Pancreas (tissue), 10 donors: ENCODE measurements at regions not wholly inside any gene's neighbourhood (a gene's known extent, or its start where the extent isn't known, plus 50 kb on each side); places are given as distances from the start of the nearest gene placed in this dataset.

Experiments
- ATAC-seq, 4 donors: fragments of 200-7000 bp; cut with Tn5 transposase; one replicate each; pipeline versions ENCODE4 v1.8.0 to v1.9.1; 2020; ENCODE audit warnings: mild to moderate bottlenecking in 4 of 4, moderate library complexity in 4 of 4
- DNase-seq, 6 donors: peaks; one replicate each; pipeline ENCODE4 v3.0.0-alpha.2; 2020
- FAIRE-seq: peaks from 2 replicates; lab custom pipeline; 2012; peaks lifted over from hg19 to GRCh38; lab: Jason Lieb, UNC
- H3K27ac ChIP-seq, 4 donors: fragments of 200-600 bp; sonication (generic); 1 replicate in 3 of 4; 2 replicates in 1 of 4; pipeline versions ENCODE4 v1.5.0 to v1.8.0; 2020
- H3K27me3 ChIP-seq, 4 donors: fragments of 200-600 bp; one replicate each; pipeline ENCODE4 v1.8.0; 2021
- H3K36me3 ChIP-seq, 3 donors: fragments of 200-600 bp; sonication (generic) in 1 of 3; one replicate each; pipeline versions ENCODE4 v1.5.0 to v1.8.0; 2020 to 2021
- H3K4me1 ChIP-seq, 3 donors: fragments of 200-600 bp; one replicate each; pipeline ENCODE4 v1.8.0; 2021
- H3K4me3 ChIP-seq, 4 donors: fragments of 200-600 bp; sonication (generic) in 2 of 4; one replicate each; pipeline versions ENCODE4 v1.5.0 to v1.8.0; 2020 to 2021
- H3K9me3 ChIP-seq, 4 donors: fragments of 200-600 bp; one replicate each; pipeline ENCODE4 v1.8.0; 2021
- CTCF ChIP-seq, 4 donors: fragments of 200-600 bp; sonication (generic) in 3 of 4; IDR thresholded peaks; one replicate each; pipeline versions ENCODE4 v1.5.0 to v1.8.0; 2021; ENCODE audit warnings: antibody characterized with exemption in 4 of 4
- WGBS, 2 donors: extraction: QIAGEN DNeasy Blood & Tissue Kit; methylation state at CpG; one replicate each; pipeline ENCODE4 v1.1.7; 2013; 5-methylcytosine and 5-hydroxymethylcytosine counted together
- intact Hi-C, 3 donors: fragments of 100-400 bp; cut with DNase I; formaldehyde crosslinking; loops; one replicate each; pipeline versions ENCODE4 v1.11.1 to v1.14.2; 2022
- donor health status: healthy with polysubstance abuse.
- donor health status: DM: no; HTN: no; CAD: no; lungs with moderate emphysema.
- donor health status: DM: no; HTN: no; CAD: no.
- donor health status: control.
- donor health status: control.
- donor health status: Bipolar disorder and iron deficiency.
- donor health status: DM: yes; HTN: yes; CAD: no.
- donor health status: DM: no; HTN: no; CAD: no.
- donor health status: DM: no; HTN: no; CAD: no.
- donor health status: DM: yes; HTN: yes; CAD: no.

DNA sequence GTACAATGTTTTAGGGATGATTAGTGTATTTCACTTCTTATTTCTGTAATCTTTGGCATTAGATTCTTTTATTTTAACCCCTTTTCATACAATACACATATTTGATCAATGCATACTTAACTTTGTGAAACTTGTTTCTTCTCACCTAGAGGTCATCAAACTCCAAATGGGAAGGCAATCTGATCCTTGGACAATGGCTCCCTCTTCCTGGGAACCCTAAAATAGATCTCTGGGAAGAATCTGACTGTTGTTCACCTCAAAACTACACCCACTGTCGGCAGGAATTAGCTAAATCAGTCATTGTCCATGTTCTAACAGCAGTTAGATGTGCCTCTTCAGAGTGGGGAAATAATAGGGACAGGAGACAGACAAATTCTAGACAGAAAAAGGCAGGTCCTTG, 707.4 kb upstream of the CHORDC1 start:
- Histone ChIP-seq H3K27ac (no peak overlapping the region), H3K9me3 (no peaks in the 10 kb centered on the region), H3K27me3 (no peaks in the 10 kb centered on the region), H3K36me3 (no peaks in the 10 kb centered on the region), H3K4me3 (no peak overlapping the region), H3K4me1 (no peaks in the 10 kb centered on the region)
- no peak for TF ChIP-seq CTCF (IDR thresholded peaks at IDR 0.05)
- no peak for DNase-seq
- 29 to 43% methylated on average over 1 of the region's 1 CpG for WGBS, 2 donors
- intact Hi-C loops: no loop called here
- no peak for FAIRE-seq
- ATAC-seq: no peak

DNA sequence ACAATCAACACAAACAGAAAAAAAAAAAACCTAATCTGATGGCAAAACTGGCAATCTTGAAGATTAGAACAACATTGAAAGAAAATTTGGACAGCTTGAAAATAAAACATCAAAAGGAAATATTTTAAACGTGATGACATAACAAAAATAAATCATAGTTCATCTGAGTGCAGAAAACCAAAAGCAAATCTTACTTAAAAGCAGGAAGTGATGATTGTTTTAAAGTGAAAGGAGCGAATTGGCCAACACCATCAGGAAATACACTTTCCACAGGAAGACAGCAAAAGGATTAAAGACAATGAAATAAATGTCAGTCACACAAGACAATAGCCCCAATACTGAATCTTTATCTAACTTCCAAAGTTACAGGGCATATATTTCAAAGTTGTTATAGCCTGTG, 696.5 kb upstream of the CHORDC1 start:
- H3K4me3 ChIP-seq: no peak overlapping the region
- intact Hi-C loops: no loop called here
- H3K27ac ChIP-seq: no peak overlapping the region
- no peaks in the 10 kb centered on the region for H3K9me3 ChIP-seq
- ATAC-seq (no peak), DNase-seq (no peak), FAIRE-seq (no peak)
- TF ChIP-seq CTCF (IDR thresholded peaks at IDR 0.05): no peak
- WGBS, 2 donors: 33 to 42% methylated on average over 2 of the region's 2 CpGs
- no peaks in the 10 kb centered on the region for H3K27me3 ChIP-seq
- no peaks in the 10 kb centered on the region for H3K36me3 ChIP-seq
- no peaks in the 10 kb centered on the region for H3K4me1 ChIP-seq

DNA sequence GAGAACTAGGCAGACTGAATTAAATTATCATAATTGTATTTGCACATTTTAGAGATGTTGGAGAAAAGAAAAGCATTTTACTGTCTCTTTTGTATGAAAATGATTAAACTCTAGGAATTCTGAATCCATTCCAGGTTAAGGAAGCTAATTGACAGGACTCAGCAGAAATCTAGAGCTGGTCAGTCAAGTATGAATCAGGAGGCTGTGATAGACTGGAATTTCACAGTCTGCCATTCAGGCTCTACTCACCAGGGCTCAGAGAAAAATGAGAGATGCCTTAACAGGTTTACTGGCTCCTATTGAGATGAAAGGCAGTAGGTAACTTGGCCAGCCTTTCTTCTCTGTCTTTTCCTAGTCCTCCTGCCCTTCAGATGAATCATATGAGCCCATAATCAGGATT, 693.9 kb upstream of the CHORDC1 start:
- Histone ChIP-seq H3K27me3 (no peaks in the 10 kb centered on the region), H3K36me3 (no peaks in the 10 kb centered on the region), H3K4me1 (no peaks in the 10 kb centered on the region), H3K9me3 (no peaks in the 10 kb centered on the region), H3K27ac (no peak overlapping the region), H3K4me3 (no peak overlapping the region)
- DNase-seq: no peak
- no peak for FAIRE-seq
- no peak for ATAC-seq
- TF ChIP-seq CTCF (IDR thresholded peaks at IDR 0.05): no peak
- intact Hi-C loops: no loop called here

DNA sequence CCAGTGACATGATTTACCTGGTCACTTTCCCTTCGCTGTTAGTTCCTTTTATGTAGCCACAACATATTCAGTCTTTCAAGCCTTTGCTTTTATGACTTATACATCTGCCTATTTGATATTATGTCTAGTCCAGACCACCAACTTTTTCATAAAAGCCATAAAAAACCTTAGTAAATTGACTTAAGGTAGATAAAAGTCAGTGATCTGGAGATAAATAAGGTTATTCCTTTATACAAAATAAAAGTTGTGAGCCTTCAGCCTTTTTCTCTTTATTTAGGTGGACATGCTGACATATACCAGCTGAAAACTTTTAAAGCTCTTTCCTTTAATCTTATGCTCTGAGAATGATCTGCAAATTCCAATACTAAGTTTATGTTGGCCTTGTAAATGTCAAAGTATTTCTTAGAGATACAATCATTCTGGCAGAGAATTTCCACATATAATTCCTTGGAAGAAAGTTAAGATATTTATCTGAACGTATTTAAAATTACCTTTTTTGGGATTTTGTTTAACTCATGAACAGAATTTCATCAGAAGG, 690.4 kb upstream of the CHORDC1 start:
- no peaks in the 10 kb centered on the region for H3K9me3 ChIP-seq
- FAIRE-seq (no peak), ATAC-seq (no peak), DNase-seq (no peak)
- H3K36me3 ChIP-seq: no peaks in the 10 kb centered on the region
- intact Hi-C loops: no loop called here
- H3K4me1 ChIP-seq: no peaks in the 10 kb centered on the region
- H3K27me3 ChIP-seq: no peaks in the 10 kb centered on the region
- no peak overlapping the region for H3K27ac ChIP-seq
- no peak for TF ChIP-seq CTCF (IDR thresholded peaks at IDR 0.05)
- no peak overlapping the region for H3K4me3 ChIP-seq
- 51 to 60% methylated on average over 2 of the region's 2 CpGs for WGBS, 2 donors

DNA sequence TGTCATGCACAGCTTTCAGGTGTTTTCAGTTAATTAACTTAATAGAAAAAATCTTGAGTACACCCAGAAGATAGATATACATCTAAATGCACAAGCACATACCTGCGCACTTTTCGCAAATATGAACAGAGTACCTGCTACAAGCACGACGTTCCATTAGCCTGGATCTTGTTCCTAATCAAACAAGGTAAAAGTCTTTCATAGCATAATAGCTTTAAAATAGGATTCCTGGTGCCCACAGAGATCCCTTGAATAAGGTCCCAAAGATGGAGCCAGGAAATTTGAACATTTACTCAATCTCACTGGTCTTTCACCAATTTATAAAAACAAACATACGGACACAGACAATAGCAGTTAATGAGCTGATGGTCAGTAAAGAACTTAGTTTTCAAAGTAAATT, 689.8 kb upstream of the CHORDC1 start:
- Histone ChIP-seq H3K27ac (no peak overlapping the region), H3K27me3 (no peaks in the 10 kb centered on the region), H3K36me3 (no peaks in the 10 kb centered on the region), H3K4me1 (no peaks in the 10 kb centered on the region), H3K9me3 (no peaks in the 10 kb centered on the region), H3K4me3 (no peak overlapping the region)
- DNase-seq: no peak
- ATAC-seq: no peak
- WGBS, 2 donors: 66 to 78% methylated on average over 5 of the region's 5 CpGs
- no peak for FAIRE-seq
- TF ChIP-seq CTCF (IDR thresholded peaks at IDR 0.05): no peak
- intact Hi-C loops: no loop called here
